Heart left ventricle (tissue), 13 donors: ENCODE measurements at regions not wholly inside any gene's neighbourhood (a gene's known extent, or its start where the extent isn't known, plus 50 kb on each side); places are given as distances from the start of the nearest gene placed in this dataset.

Experiments
- POLR2A ChIP-seq, 2 donors: fragments of 450-650 bp; IDR thresholded peaks; one replicate each; pipeline ENCODE4 v1.6.1; 2017; ENCODE audit warnings: antibody characterized with exemption in 2 of 2, mild to moderate bottlenecking in 2 of 2, moderate library complexity in 2 of 2
- TF ChIP-seq, protein P1 (sequence below), 12 donors: fragments of 200-600 bp; sonication (generic) in 4 of 12; IDR thresholded peaks; one replicate each; pipeline versions ENCODE4 v1.5.0 to v1.8.0; 2018 to 2022; ENCODE audit warnings: antibody characterized with exemption in 12 of 12, mild to moderate bottlenecking in 5 of 12
- donor health status: ischemic (EF 13 %, LVEDD 7.1; RV severe dilation, severe dysfunction).
- donor health status: DM: no; HTN: yes; CAD: no.
- donor health status: DM: no; HTN: no; CAD: no.
- donor health status: ischemic (EF 25% LVEDD 6.9; RV normal size, moderate dysfunction).
- donor health status: ischemic (EF 25% LVEDD 5.7; RV mildly dilated, moderate dysfunction).
- donor health status: ischemic (EF 35%, LVEDD 5.7; RV mildly dilated, moderate dysfunction).
- donor health status: nonischemic (EF 11% LVEDD 7.7; RV severe dilation, severe dysfunction).
- donor health status: DM: yes; HTN: yes; CAD: no.
- donor health status: PGD.
- donor health status: ischemic (EF 29% LVEDD 5.4; RV normal size, mild dysfunction).
- donor health status: nonischemic (EF 23%, LVEDD 6.1; RV moderate dilation, normal function).

DNA sequence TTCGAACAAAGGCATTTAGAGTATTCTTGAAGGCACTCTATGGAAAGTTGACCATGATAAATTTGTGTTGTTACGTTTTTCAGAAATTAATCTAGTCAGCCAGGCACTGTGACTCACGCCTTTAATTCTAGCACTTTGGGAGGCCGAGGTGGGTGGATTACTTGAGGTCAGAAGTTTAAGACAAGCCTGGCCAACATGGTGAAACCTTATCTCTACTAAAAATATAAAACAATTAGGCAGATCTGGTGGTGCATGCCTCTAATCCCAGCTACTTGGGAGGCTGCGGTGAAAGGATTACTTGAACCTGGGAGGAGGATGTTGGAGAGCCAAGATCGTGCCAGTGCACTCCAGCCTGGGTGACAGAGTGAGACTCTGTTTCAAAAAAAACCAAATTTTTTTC, 130.6 kb upstream of the BRINP3 start:
- TF ChIP-seq, protein P1, sequence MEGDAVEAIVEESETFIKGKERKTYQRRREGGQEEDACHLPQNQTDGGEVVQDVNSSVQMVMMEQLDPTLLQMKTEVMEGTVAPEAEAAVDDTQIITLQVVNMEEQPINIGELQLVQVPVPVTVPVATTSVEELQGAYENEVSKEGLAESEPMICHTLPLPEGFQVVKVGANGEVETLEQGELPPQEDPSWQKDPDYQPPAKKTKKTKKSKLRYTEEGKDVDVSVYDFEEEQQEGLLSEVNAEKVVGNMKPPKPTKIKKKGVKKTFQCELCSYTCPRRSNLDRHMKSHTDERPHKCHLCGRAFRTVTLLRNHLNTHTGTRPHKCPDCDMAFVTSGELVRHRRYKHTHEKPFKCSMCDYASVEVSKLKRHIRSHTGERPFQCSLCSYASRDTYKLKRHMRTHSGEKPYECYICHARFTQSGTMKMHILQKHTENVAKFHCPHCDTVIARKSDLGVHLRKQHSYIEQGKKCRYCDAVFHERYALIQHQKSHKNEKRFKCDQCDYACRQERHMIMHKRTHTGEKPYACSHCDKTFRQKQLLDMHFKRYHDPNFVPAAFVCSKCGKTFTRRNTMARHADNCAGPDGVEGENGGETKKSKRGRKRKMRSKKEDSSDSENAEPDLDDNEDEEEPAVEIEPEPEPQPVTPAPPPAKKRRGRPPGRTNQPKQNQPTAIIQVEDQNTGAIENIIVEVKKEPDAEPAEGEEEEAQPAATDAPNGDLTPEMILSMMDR (IDR thresholded peaks at IDR 0.05), result no peak
- no peak for TF ChIP-seq POLR2A (IDR thresholded peaks at IDR 0.05)
